Occipital lobe (tissue), 2 donors: ENCODE measurements at regions not wholly inside any gene's neighbourhood (a gene's known extent, or its start where the extent isn't known, plus 50 kb on each side); places are given as distances from the start of the nearest gene placed in this dataset. TPM values are rescaled to one million over a fixed set of nuclear protein-coding genes. Genes with fewer than 3 reads are reported as not detected.

Experiments
- DNase-seq: peaks from one replicate; lab custom pipeline; 2025; lab: John Stamatoyannopoulos, UW
- small RNA-seq: library from RNA; depleted of rRNA; stranded (forward); fragments of <200 nt; gene quantifications from one replicate; pipeline ENCODE3, GENCODE V24; 2014

DNA sequence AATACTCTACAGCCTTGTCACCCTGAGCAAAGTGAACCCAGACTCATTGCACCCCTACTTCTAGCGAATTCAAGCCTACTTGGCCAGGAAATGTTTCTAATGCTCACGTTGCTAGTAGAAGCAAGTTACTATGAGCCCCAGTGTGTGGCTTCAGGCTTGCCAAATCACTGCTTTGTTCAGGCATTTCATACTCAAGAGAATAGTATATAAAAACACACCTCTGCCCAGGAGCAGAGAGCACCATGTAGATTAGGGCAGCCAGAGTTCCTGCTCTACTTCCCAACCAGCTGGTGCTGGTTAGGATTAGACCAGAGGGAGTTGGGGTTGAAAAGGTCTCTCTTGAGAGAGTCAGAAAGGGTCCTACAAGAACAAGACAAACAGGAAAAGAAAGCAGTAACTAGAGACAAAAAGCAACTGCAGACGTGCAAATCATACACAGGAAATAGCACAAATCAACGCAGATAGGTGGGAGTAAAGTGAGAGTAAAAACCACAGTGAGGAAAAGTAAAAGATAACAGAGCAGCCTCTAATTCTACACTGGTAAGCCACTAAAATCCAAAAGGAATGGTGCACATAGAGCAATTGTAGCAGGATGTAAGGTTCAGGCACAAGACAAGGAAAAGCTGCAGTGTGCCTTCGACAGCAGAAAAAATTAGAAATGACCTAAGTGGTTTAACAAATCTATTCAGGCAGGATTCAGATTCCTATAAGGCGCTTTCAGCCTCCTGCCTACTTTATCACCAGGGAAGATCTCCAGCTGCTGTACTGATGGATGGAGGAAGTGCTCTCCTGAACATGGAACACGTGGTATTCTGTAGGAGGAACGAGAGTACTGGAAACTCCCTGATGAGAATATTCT lies 49.6 kb upstream of the KIF2A start:
- DNase-seq = no peak

Small RNAs in the stretch of these regions (small RNA-seq; reads per million reads assigned to genes)
- gene RN7SKP157 (not detected), gene RNU6-913P (not detected)
